HepG2 (cell line): ENCODE measurements at regions not wholly inside any gene's neighbourhood (a gene's known extent, or its start where the extent isn't known, plus 50 kb on each side); places are given as distances from the start of the nearest gene placed in this dataset.

ENCODE experiments used
- ATAC-seq: fragments of 200-7000 bp; cut with Tn5 transposase; 3 replicates; pipeline ENCODE4 v1.9.1; 2020; ENCODE audit warnings: mild to moderate bottlenecking, moderate library complexity
- BruUV-seq: library from RNA; stranded (reverse); fragments of 400-500 nt; replicated peaks from 2 replicates; lab custom pipeline; 2021; lab: Mats Ljungman, UMichigan
- CTCF ChIA-PET: fragments of 300-600 bp; formaldehyde crosslinking; extraction: SDS; loops from one replicate; lab custom pipeline; 2021; ENCODE audit warnings: low total read pairs, inconsistent platforms, low intra/inter-chr PET ratio; lab: Yijun Ruan, JAX
- POLR2A ChIA-PET: fragments of 350-600 bp; sonication (Branson Sonifier 250); formaldehyde crosslinking; loops from one replicate; lab custom pipeline; 2020; ENCODE audit warnings: antibody characterized with exemption, inconsistent platforms; lab: Yijun Ruan, JAX
- DNase-seq: peaks from one replicate; pipeline ENCODE4 v3.0.0-alpha.2; 2015; ENCODE audit warnings: low spot score
- FAIRE-seq: peaks from 3 replicates; lab custom pipeline; 2011; peaks lifted over from hg19 to GRCh38; lab: Jason Lieb, UNC
- H2AFZ ChIP-seq: one replicate; pipeline ENCODE4 v1.6.1; 2011; ENCODE audit warnings: low read length, inconsistent platforms
- H3K27ac ChIP-seq: fragments of 300-600 bp; 3 replicates; pipeline ENCODE4 v1.8.0; 2011; ENCODE audit warnings: mixed run types, mild to moderate bottlenecking, mixed read lengths, low read length, inconsistent platforms; ENCODE audit not compliant: insufficient read depth; ENCODE audit errors: extremely low read length
- H3K27me3 ChIP-seq, 2 experiments: fragments of 200-600 bp in 1 of 2; 2 replicates in 1 of 2; 3 replicates in 1 of 2; pipeline versions ENCODE4 v1.6.0 to v1.8.0; 2011; ENCODE audit warnings: low read length in 2 of 2, mild to moderate bottlenecking in 2 of 2, moderate library complexity in 2 of 2, inconsistent platforms in 1 of 2; ENCODE audit not compliant: insufficient read depth in 2 of 2, control insufficient read depth in 1 of 2
- H3K36me3 ChIP-seq, 2 experiments: fragments of 200-600 bp in 1 of 2; replicated peaks in 1 of 2; 2 replicates in 1 of 2; 3 replicates in 1 of 2; pipeline versions ENCODE4 v1.5.1 to v1.8.0; 2011; ENCODE audit warnings: low read length in 2 of 2, inconsistent platforms in 1 of 2; ENCODE audit not compliant: insufficient read depth in 2 of 2, control insufficient read depth in 1 of 2
- H3K4me1 ChIP-seq: 2 replicates; pipeline ENCODE4 v1.5.1; 2012; ENCODE audit warnings: low read length, inconsistent platforms; ENCODE audit not compliant: insufficient read depth
- H3K4me2 ChIP-seq: 2 replicates; pipeline ENCODE4 v1.6.0; 2011; ENCODE audit warnings: low read depth, low read length, inconsistent platforms
- H3K4me3 ChIP-seq, 3 experiments: fragments of 200-600 bp in 1 of 3; sonication (generic), shearing (Covaris generic) in 1 of 3; replicated peaks in 1 of 3; 2 replicates each; pipeline ENCODE4 v1.5.1; 2011 to 2016; ENCODE audit warnings: low read length in 3 of 3, inconsistent platforms in 2 of 3, low read depth in 2 of 3, mild to moderate bottlenecking in 2 of 3, control low read depth in 1 of 3, mixed read lengths in 1 of 3; ENCODE audit not compliant: insufficient read depth in 1 of 3
- H3K79me2 ChIP-seq: one replicate; pipeline ENCODE4 v1.6.1; 2011; ENCODE audit warnings: low read length, inconsistent platforms; ENCODE audit not compliant: insufficient read depth
- H3K9ac ChIP-seq: 2 replicates; pipeline ENCODE4 v1.6.0; 2011; ENCODE audit warnings: mild to moderate bottlenecking, low read depth, low read length, inconsistent platforms; ENCODE audit not compliant: insufficient read depth
- H3K9me3 ChIP-seq: 2 replicates; pipeline ENCODE4 v1.5.1; 2012; ENCODE audit warnings: mild to moderate bottlenecking, low read length
- H4K20me1 ChIP-seq: 2 replicates; pipeline ENCODE4 v1.6.0; 2011; ENCODE audit warnings: inconsistent platforms, mild to moderate bottlenecking, low read length, moderate library complexity; ENCODE audit not compliant: insufficient read depth
- HINFP ChIP-seq: sonication (generic); formaldehyde crosslinking; IDR thresholded peaks from 2 replicates; pipeline ENCODE4 v1.4.0; 2020; ENCODE audit warnings: low read depth, mild to moderate bottlenecking, missing genetic modification reagents
- KDM5A ChIP-seq: fragments of 200-600 bp; sonication (generic); IDR thresholded peaks from 2 replicates; pipeline ENCODE4 v1.7.0; 2018; ENCODE audit warnings: antibody characterized with exemption, mild to moderate bottlenecking, low read length, borderline replicate concordance
- PCBP1 ChIP-seq: fragments of 200-400 bp; formaldehyde crosslinking; IDR thresholded peaks from 2 replicates; pipeline ENCODE4 v1.6.1; 2017; ENCODE audit warnings: mild to moderate bottlenecking, low read depth, low read length, borderline replicate concordance
- RFX5 ChIP-seq: IDR thresholded peaks from 2 replicates; pipeline ENCODE4 v1.6.1; 2011; ENCODE audit warnings: low read depth, low read length, improper control_type of control experiment
- SOX5 ChIP-seq: IDR thresholded peaks from 2 replicates; pipeline ENCODE4 v1.6.1; 2016; ENCODE audit warnings: borderline replicate concordance
- ZBTB43 ChIP-seq: sonication (generic); formaldehyde crosslinking; conservative IDR thresholded peaks from 2 replicates; pipeline ENCODE4 v1.4.0; 2020; ENCODE audit warnings: missing genetic modification reagents
- ZNF567 ChIP-seq: sonication (generic); formaldehyde crosslinking; IDR thresholded peaks from 2 replicates; pipeline ENCODE4 v1.8.1; 2023; ENCODE audit warnings: mild to moderate bottlenecking, missing genetic modification reagents, borderline replicate concordance
- ZSCAN12 ChIP-seq: sonication (generic); formaldehyde crosslinking; IDR thresholded peaks from 2 replicates; pipeline ENCODE4 v1.9.0; 2021; ENCODE audit warnings: mild to moderate bottlenecking, missing genetic modification reagents
- ZSCAN25 ChIP-seq: sonication (generic); formaldehyde crosslinking; IDR thresholded peaks from 2 replicates; pipeline ENCODE4 v1.8.0; 2022; ENCODE audit warnings: mild to moderate bottlenecking, missing genetic modification reagents
- WGBS: methylation state at CpG from one replicate; pipeline ENCODE4 v1.1.6; 2017; ENCODE audit warnings: low lambda C conversion rate; 5-methylcytosine and 5-hydroxymethylcytosine counted together
- in situ Hi-C: cut with HindIII; loops from 2 replicates; pipeline ENCODE4 v1.10.0; 2017; ENCODE audit warnings: low pct_unique_long_range_greater_than_20kb; ENCODE audit not compliant: extremely low pct_ligation_motif_present
- intact Hi-C: fragments of 100-400 bp; cut with micrococcal nuclease; formaldehyde crosslinking; loops from one replicate; pipeline ENCODE4 v1.10.0; 2022; ENCODE audit not compliant: unreplicated experiment

- Histone ChIP-seq H3K27me3 (no peaks in the 10 kb centered on the region), H3K79me2 (no peaks in the 10 kb centered on the region), H3K27ac (no peak overlapping the region), H3K9ac (no peak overlapping the region)
- DNase-seq: no peak
- CTCF ChIA-PET: no interaction called here
- TF ChIP-seq SOX5: no peak
- TF ChIP-seq ZNF567 (CRISPR knock-in tag): no peak
- no peak for TF ChIP-seq ZSCAN12 (CRISPR knock-in tag)
- no peak for TF ChIP-seq KDM5A
- TF ChIP-seq PCBP1: no peak
- no peak for TF ChIP-seq ZSCAN25 (CRISPR knock-in tag)
- TF ChIP-seq RFX5: no peak
- no peak for TF ChIP-seq ZBTB43 (CRISPR knock-in tag)
- no peak for TF ChIP-seq HINFP (CRISPR knock-in tag)
- TF ChIP-seq, all 625 proteins: peak for 0
- Histone ChIP-seq H3K4me3 (no peak overlapping the region), H3K9me3 (peaks cover 89% of the 10 kb centered on the region), H2AFZ (no peak overlapping the region), H3K36me3 (no peaks in the 10 kb centered on the region), H3K4me2 (no peak overlapping the region), H3K4me1 (no peaks in the 10 kb centered on the region), H4K20me1 (no peaks in the 10 kb centered on the region)
- POLR2A ChIA-PET: no interaction called here
- no peak for FAIRE-seq
- in situ Hi-C loops: no loop called here
- no TSS peak for BruUV-seq
- no peak for ATAC-seq
- WGBS: 18% methylated on average over 19 of the region's 20 CpGs
- intact Hi-C loops: no loop called here
Observed at GRCh38 chr21:19246018-19246417, 842.4 kb upstream of the TMPRSS15 start.
